ENCODE measurements at regions not wholly inside any gene's neighbourhood (a gene's known extent, or its start where the extent isn't known, plus 50 kb on each side); places are given as distances from the start of the nearest gene placed in this dataset.
"Not testable (repeated sequence)": the region's sequence is repeated elsewhere in the genome, so short reads cannot be mapped to it uniquely, and the experiment has no call there.

- no peak for DNase-seq
Measured at GRCh38 chr1:55463814-55464475, 248.8 kb upstream of the USP24 start.

- DNase-seq = no peak
Measured at GRCh38 chr1:55457874-55458273, 242.7 kb upstream of the USP24 start.

GRCh38 chr1:55456971-55457370 lies 241.8 kb upstream of the USP24 start:
- no peak for DNase-seq

GRCh38 chr1:55448261-55448660 lies 233.1 kb upstream of the USP24 start:
- no peak for DNase-seq

- DNase-seq = no peak
Measured at GRCh38 chr1:55447488-55447887, 232.3 kb upstream of the USP24 start.

- no peak for DNase-seq
Measured at GRCh38 chr1:55446351-55446750, 231.2 kb upstream of the USP24 start.

- no peak for DNase-seq
Measured at GRCh38 chr1:55445416-55445815, 230.3 kb upstream of the USP24 start.

- DNase-seq = no peak
Measured at GRCh38 chr1:55444667-55445066, 229.5 kb upstream of the USP24 start.

- no peak for DNase-seq
Measured at GRCh38 chr1:55443175-55443915, 228.2 kb upstream of the USP24 start.

- no peak for DNase-seq
Measured at GRCh38 chr1:55441489-55441888, 226.3 kb upstream of the USP24 start.

- DNase-seq = no peak
Measured at GRCh38 chr1:55437692-55438091, 222.5 kb upstream of the USP24 start.

GRCh38 chr1:55430720-55431119 lies 215.6 kb upstream of the USP24 start:
- not testable (repeated sequence) for DNase-seq

- DNase-seq = not testable (repeated sequence)
Measured at GRCh38 chr1:55430206-55430605, 215.0 kb upstream of the USP24 start.

- DNase-seq = peak; percentile 9
Measured at GRCh38 chr1:55428944-55429931, 214.1 kb upstream of the USP24 start.

- DNase-seq = peak; percentile 13
Measured at GRCh38 chr1:55428231-55428630, 213.1 kb upstream of the USP24 start.

GRCh38 chr1:55427606-55428005 lies 212.4 kb upstream of the USP24 start:
- peak; percentile 5 for DNase-seq

GRCh38 chr1:55426619-55427018 lies 211.5 kb upstream of the USP24 start:
- peak; percentile 6 for DNase-seq

- DNase-seq = no peak
Measured at GRCh38 chr1:55426156-55426555, 211.0 kb upstream of the USP24 start.

GRCh38 chr1:55425310-55425930 lies 210.3 kb upstream of the USP24 start:
- DNase-seq = no peak

- no peak for DNase-seq
Measured at GRCh38 chr1:55423376-55423775, 208.2 kb upstream of the USP24 start.

- DNase-seq = no peak
Measured at GRCh38 chr1:55420929-55421716, 206.0 kb upstream of the USP24 start.

GRCh38 chr1:55420026-55420425 lies 204.9 kb upstream of the USP24 start:
- no peak for DNase-seq

Measured in retina (tissue), 1 donor.